K562 (cell line): ENCODE measurements at regions not wholly inside any gene's neighbourhood (a gene's known extent, or its start where the extent isn't known, plus 50 kb on each side); places are given as distances from the start of the nearest gene placed in this dataset.

Source experiments
- DPF2 ChIP-seq: fragments of 450-650 bp; IDR thresholded peaks from 2 replicates; pipeline ENCODE4 v1.6.1; 2016
- ELF2 ChIP-seq: fragments of 250-450 bp; sonication (Bioruptor Pico); IDR thresholded peaks from 2 replicates; pipeline ENCODE4 v1.5.0; 2021; ENCODE audit warnings: mild to moderate bottlenecking
- EZH2 ChIP-seq: IDR thresholded peaks from 2 replicates; pipeline ENCODE4 v1.6.1; 2012; ENCODE audit warnings: low read depth, mild to moderate bottlenecking, inconsistent platforms, low read length, borderline replicate concordance
- MYC ChIP-seq, 2 experiments: fragments of 250-450 bp in 1 of 2; sonication (Bioruptor Pico) in 1 of 2; IDR thresholded peaks; 2 replicates each; pipeline versions ENCODE4 v1.5.1 to v1.6.1; 2012 to 2021; ENCODE audit warnings: low read depth in 2 of 2, borderline replicate concordance in 1 of 2, improper control_type of control experiment in 1 of 2, low read length in 1 of 2, mild to moderate bottlenecking in 1 of 2, moderate library complexity in 1 of 2
- SMC3 ChIP-seq: conservative IDR thresholded peaks from 2 replicates; pipeline ENCODE4 v1.6.1; 2011; ENCODE audit warnings: low read depth, low read length, improper control_type of control experiment; ENCODE audit not compliant: insufficient read depth
- TEAD4 ChIP-seq, 2 experiments: sonication (generic) in 1 of 2; formaldehyde crosslinking in 1 of 2; IDR thresholded peaks; 2 replicates each; pipeline versions ENCODE4 v1.6.1 to v1.8.0; 2012 to 2022; ENCODE audit warnings: borderline replicate concordance in 1 of 2, inconsistent platforms in 1 of 2, low read length in 1 of 2, mild to moderate bottlenecking in 1 of 2, missing genetic modification reagents in 1 of 2
- ZBTB1 ChIP-seq: sonication (generic); formaldehyde crosslinking; IDR thresholded peaks from 2 replicates; pipeline ENCODE4 v1.8.1; 2023; ENCODE audit warnings: missing genetic modification reagents, low read depth, mild to moderate bottlenecking, borderline replicate concordance
- ZNF23 ChIP-seq: fragments of 250-450 bp; sonication (Bioruptor Pico); IDR thresholded peaks from 2 replicates; pipeline ENCODE4 v1.4.0; 2020; ENCODE audit warnings: mild to moderate bottlenecking
- ZNF507 ChIP-seq: conservative IDR thresholded peaks from 2 replicates; pipeline ENCODE4 v1.6.1; 2017; ENCODE audit warnings: missing genetic modification characterization, missing compliant biosample characterization
- ZNF644 ChIP-seq: fragments of 200-800 bp; sonication (Bioruptor generic); IDR thresholded peaks from 2 replicates; pipeline ENCODE4 v1.6.1; 2016; ENCODE audit warnings: low read depth, missing genetic modification characterization, missing compliant biosample characterization
- TF ChIP-seq, protein P1 (sequence below): sonication (generic); formaldehyde crosslinking; IDR thresholded peaks from 2 replicates; pipeline ENCODE4 v1.8.1; 2023; ENCODE audit warnings: mild to moderate bottlenecking, missing genetic modification reagents
- TF ChIP-seq, protein P2 (sequence below): sonication (generic); formaldehyde crosslinking; IDR thresholded peaks from 2 replicates; pipeline ENCODE4 v1.9.0; 2022; ENCODE audit warnings: mild to moderate bottlenecking, missing genetic modification reagents
- TF ChIP-seq, protein P3 (sequence below): sonication (generic); formaldehyde crosslinking; IDR thresholded peaks from 2 replicates; pipeline ENCODE4 v1.5.0; 2020; ENCODE audit warnings: missing genetic modification reagents
- TF ChIP-seq, protein P4 (sequence below): IDR thresholded peaks from 2 replicates; pipeline ENCODE4 v1.6.1; 2016; ENCODE audit warnings: missing genetic modification characterization, missing compliant biosample characterization

DNA sequence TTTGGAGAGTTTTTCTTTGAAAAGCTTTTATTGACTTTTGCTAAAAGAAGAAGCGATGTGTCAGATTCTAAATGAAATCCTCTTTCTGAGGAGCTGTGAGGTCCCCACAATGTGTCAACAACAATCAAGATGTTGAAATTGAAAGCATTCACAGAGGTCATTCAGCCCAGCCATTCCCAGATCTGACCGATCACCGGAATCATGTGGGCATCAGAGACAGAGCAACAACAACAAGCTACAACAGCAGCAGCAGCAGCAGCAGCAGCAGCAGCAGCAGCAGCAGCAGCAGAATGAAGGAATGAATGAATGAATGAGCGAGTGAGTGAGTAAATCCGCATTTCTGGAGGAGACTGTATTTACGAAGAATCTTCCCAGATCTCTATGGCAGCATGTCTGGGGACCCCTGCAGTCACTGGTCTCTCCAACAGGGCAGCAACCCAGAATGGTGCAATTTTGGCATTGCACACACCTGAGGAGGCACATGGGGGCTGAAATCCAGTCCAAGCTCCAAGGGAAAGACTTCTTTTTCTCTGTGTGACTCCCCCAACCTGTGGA lies 299.0 kb downstream of the MYCN start:
- no peak for TF ChIP-seq ZNF507
- TF ChIP-seq, protein P1, sequence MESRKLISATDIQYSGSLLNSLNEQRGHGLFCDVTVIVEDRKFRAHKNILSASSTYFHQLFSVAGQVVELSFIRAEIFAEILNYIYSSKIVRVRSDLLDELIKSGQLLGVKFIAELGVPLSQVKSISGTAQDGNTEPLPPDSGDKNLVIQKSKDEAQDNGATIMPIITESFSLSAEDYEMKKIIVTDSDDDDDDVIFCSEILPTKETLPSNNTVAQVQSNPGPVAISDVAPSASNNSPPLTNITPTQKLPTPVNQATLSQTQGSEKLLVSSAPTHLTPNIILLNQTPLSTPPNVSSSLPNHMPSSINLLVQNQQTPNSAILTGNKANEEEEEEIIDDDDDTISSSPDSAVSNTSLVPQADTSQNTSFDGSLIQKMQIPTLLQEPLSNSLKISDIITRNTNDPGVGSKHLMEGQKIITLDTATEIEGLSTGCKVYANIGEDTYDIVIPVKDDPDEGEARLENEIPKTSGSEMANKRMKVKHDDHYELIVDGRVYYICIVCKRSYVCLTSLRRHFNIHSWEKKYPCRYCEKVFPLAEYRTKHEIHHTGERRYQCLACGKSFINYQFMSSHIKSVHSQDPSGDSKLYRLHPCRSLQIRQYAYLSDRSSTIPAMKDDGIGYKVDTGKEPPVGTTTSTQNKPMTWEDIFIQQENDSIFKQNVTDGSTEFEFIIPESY (CRISPR knock-in tag): no peak
- TF ChIP-seq ELF2 (CRISPR knock-in tag): no peak
- TF ChIP-seq, protein P2, sequence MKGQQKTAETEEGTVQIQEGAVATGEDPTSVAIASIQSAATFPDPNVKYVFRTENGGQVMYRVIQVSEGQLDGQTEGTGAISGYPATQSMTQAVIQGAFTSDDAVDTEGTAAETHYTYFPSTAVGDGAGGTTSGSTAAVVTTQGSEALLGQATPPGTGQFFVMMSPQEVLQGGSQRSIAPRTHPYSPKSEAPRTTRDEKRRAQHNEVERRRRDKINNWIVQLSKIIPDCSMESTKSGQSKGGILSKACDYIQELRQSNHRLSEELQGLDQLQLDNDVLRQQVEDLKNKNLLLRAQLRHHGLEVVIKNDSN (CRISPR knock-in tag): no peak
- TF ChIP-seq ZBTB1 (CRISPR knock-in tag): no peak
- TF ChIP-seq, protein P3, sequence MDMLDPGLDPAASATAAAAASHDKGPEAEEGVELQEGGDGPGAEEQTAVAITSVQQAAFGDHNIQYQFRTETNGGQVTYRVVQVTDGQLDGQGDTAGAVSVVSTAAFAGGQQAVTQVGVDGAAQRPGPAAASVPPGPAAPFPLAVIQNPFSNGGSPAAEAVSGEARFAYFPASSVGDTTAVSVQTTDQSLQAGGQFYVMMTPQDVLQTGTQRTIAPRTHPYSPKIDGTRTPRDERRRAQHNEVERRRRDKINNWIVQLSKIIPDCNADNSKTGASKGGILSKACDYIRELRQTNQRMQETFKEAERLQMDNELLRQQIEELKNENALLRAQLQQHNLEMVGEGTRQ: no peak
- TF ChIP-seq MYC (IDR thresholded peaks at IDR 0.05; ENCODE audit: low read depth, low read length): no peak
- TF ChIP-seq MYC (CRISPR knock-in tag; IDR thresholded peaks at IDR 0.05; ENCODE audit: borderline replicate concordance, low read depth): no peak
- TF ChIP-seq, protein P4, sequence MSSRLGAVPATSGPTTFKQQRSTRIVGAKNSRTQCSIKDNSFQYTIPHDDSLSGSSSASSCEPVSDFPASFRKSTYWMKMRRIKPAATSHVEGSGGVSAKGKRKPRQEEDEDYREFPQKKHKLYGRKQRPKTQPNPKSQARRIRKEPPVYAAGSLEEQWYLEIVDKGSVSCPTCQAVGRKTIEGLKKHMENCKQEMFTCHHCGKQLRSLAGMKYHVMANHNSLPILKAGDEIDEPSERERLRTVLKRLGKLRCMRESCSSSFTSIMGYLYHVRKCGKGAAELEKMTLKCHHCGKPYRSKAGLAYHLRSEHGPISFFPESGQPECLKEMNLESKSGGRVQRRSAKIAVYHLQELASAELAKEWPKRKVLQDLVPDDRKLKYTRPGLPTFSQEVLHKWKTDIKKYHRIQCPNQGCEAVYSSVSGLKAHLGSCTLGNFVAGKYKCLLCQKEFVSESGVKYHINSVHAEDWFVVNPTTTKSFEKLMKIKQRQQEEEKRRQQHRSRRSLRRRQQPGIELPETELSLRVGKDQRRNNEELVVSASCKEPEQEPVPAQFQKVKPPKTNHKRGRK (tag): no peak
- TF ChIP-seq SMC3: no peak
- no peak for TF ChIP-seq EZH2
- no peak for TF ChIP-seq ZNF644 (tag)
- TF ChIP-seq ZNF23: no peak
- TF ChIP-seq TEAD4 (IDR thresholded peaks at IDR 0.05; ENCODE audit: low read length): no peak
- no peak for TF ChIP-seq TEAD4 (CRISPR knock-in tag; IDR thresholded peaks at IDR 0.05; ENCODE audit: borderline replicate concordance)
- no peak for TF ChIP-seq DPF2
